ENCODE measurements at regions not wholly inside any gene's neighbourhood (a gene's known extent, or its start where the extent isn't known, plus 50 kb on each side); places are given as distances from the start of the nearest gene placed in this dataset.
"Not testable (repeated sequence)": the region's sequence is repeated elsewhere in the genome, so short reads cannot be mapped to it uniquely, and the experiment has no call there.

- no peak for DNase-seq (ENCODE audit: low spot score)
Observed at GRCh38 chr1:194809665-194810064, 1623.3 kb upstream of the B3GALT2 start.

- no peak for DNase-seq (ENCODE audit: low spot score)
Observed at GRCh38 chr1:194809215-194809614, 1622.8 kb upstream of the B3GALT2 start.

GRCh38 chr1:194807530-194808220 lies 1621.3 kb upstream of the B3GALT2 start:
- DNase-seq (ENCODE audit: low spot score) = no peak

- DNase-seq (ENCODE audit: low spot score) = no peak
Observed at GRCh38 chr1:194802572-194802971, 1616.2 kb upstream of the B3GALT2 start.

- no peak for DNase-seq (ENCODE audit: low spot score)
Observed at GRCh38 chr1:194795917-194796593, 1609.6 kb upstream of the B3GALT2 start.

- DNase-seq (ENCODE audit: low spot score) = no peak
Observed at GRCh38 chr1:194787001-194787400, 1600.6 kb upstream of the B3GALT2 start.

- no peak for DNase-seq (ENCODE audit: low spot score)
Observed at GRCh38 chr1:194786027-194786426, 1599.6 kb upstream of the B3GALT2 start.

- no peak for DNase-seq (ENCODE audit: low spot score)
Observed at GRCh38 chr1:194776657-194777056, 1590.2 kb upstream of the B3GALT2 start.

GRCh38 chr1:194774535-194774934 lies 1588.1 kb upstream of the B3GALT2 start:
- DNase-seq (ENCODE audit: low spot score) = no peak

GRCh38 chr1:194755241-194755994 lies 1569.0 kb upstream of the B3GALT2 start:
- DNase-seq (ENCODE audit: low spot score) = no peak

GRCh38 chr1:194738843-194739242 lies 1552.4 kb upstream of the B3GALT2 start:
- DNase-seq (ENCODE audit: low spot score) = not testable (repeated sequence)

- no peak for DNase-seq (ENCODE audit: low spot score)
Observed at GRCh38 chr1:194734970-194735369, 1548.6 kb upstream of the B3GALT2 start.

- DNase-seq (ENCODE audit: low spot score) = no peak
Observed at GRCh38 chr1:194731025-194731424, 1544.6 kb upstream of the B3GALT2 start.

GRCh38 chr1:194730304-194730703 lies 1543.9 kb upstream of the B3GALT2 start:
- no peak for DNase-seq (ENCODE audit: low spot score)

- DNase-seq (ENCODE audit: low spot score) = no peak
Observed at GRCh38 chr1:194723067-194723466, 1536.7 kb upstream of the B3GALT2 start.

- DNase-seq (ENCODE audit: low spot score) = no peak
Observed at GRCh38 chr1:194717941-194718340, 1531.5 kb upstream of the B3GALT2 start.

GRCh38 chr1:194717334-194717733 lies 1530.9 kb upstream of the B3GALT2 start:
- DNase-seq (ENCODE audit: low spot score) = no peak

GRCh38 chr1:194710671-194711070 lies 1524.3 kb upstream of the B3GALT2 start:
- no peak for DNase-seq (ENCODE audit: low spot score)

GRCh38 chr1:194709439-194709838 lies 1523.0 kb upstream of the B3GALT2 start:
- DNase-seq (ENCODE audit: low spot score) = no peak

- no peak for DNase-seq (ENCODE audit: low spot score)
Observed at GRCh38 chr1:194707074-194707473, 1520.7 kb upstream of the B3GALT2 start.

- DNase-seq (ENCODE audit: low spot score) = no peak
Observed at GRCh38 chr1:194705123-194705854, 1518.9 kb upstream of the B3GALT2 start.

GRCh38 chr1:194698908-194699318 lies 1512.5 kb upstream of the B3GALT2 start:
- no peak for DNase-seq (ENCODE audit: low spot score)
